Activated T-helper 2 cell treated with anti-CD3 and anti-CD28 coated beads, Interferon-gamma antibody, Interleukin-2, Interleukin-4, amounts not matched to agents 10 μg/mL and 5 μg/mL and 100 μg/mL, durations not matched to agents 14 hours and 24 hours and 36 hours (primary cell): ENCODE measurements at regions not wholly inside any gene's neighbourhood (a gene's known extent, or its start where the extent isn't known, plus 50 kb on each side); places are given as distances from the start of the nearest gene placed in this dataset.

ENCODE experiments used
- DNase-seq: peaks from one replicate; pipeline ENCODE4 v3.0.0; 2021; ENCODE audit warnings: low spot score
- H3K27ac Mint-ChIP-seq: one replicate; pipeline ENCODE4 v1.8.0; 2021; ENCODE audit warnings: mixed read lengths
- H3K27me3 Mint-ChIP-seq: one replicate; pipeline ENCODE4 v1.8.0; 2021; ENCODE audit warnings: low read depth, mixed read lengths
- H3K36me3 Mint-ChIP-seq: one replicate; pipeline ENCODE4 v1.8.0; 2021; ENCODE audit warnings: low read depth, mixed read lengths
- H3K4me1 Mint-ChIP-seq: one replicate; pipeline ENCODE4 v1.8.0; 2021; ENCODE audit warnings: low read depth, mixed read lengths
- H3K4me3 Mint-ChIP-seq: one replicate; pipeline ENCODE4 v1.8.0; 2021; ENCODE audit warnings: low read depth, mild to moderate bottlenecking, moderate library complexity, mixed read lengths
- H3K9me3 Mint-ChIP-seq: one replicate; pipeline ENCODE4 v1.8.0; 2021; ENCODE audit warnings: mixed read lengths
- intact Hi-C: fragments of 100-400 bp; cut with micrococcal nuclease; formaldehyde crosslinking; loops from one replicate; pipeline ENCODE4 v1.15.1; 2023

GRCh38 chrX:39855748-39856129 is 242.0 kb downstream of the BCOR start:
- Mint-ChIP-seq H3K36me3 (peaks cover 14% of the 10 kb centered on the region), H3K9me3 (no peaks in the 10 kb centered on the region), H3K4me1 (peaks cover 63% of the 10 kb centered on the region), H3K27me3 (no peaks in the 10 kb centered on the region), H3K27ac (peak overlapping the region; percentile 99), H3K4me3 (peak overlapping the region; percentile 84)
- peak; percentile 68 for DNase-seq
- intact Hi-C loops, result loop anchor here (1.0 to 10.0 kb wide), 14 partner anchors 15 to 1043 kb away; partner anchors contain the start of gene BCOR

GRCh38 chrX:39856472-39857121 is 241.2 kb downstream of the BCOR start:
- intact Hi-C loops, result loop anchor here (2.0 to 10.0 kb wide), 7 partner anchors 46 to 1044 kb away; partner anchors contain the start of gene BCOR
- peaks cover 11% of the 10 kb centered on the region for H3K36me3 Mint-ChIP-seq
- H3K27me3 Mint-ChIP-seq, result no peaks in the 10 kb centered on the region
- peak overlapping the region; percentile 62 for H3K27ac Mint-ChIP-seq
- DNase-seq, result no peak
- H3K4me3 Mint-ChIP-seq, result no peak overlapping the region
- peaks cover 62% of the 10 kb centered on the region for H3K4me1 Mint-ChIP-seq
- no peaks in the 10 kb centered on the region for H3K9me3 Mint-ChIP-seq

GRCh38 chrX:39857780-39858179 is 240.0 kb downstream of the BCOR start:
- Mint-ChIP-seq H3K4me1 (peaks cover 57% of the 10 kb centered on the region), H3K4me3 (no peak overlapping the region), H3K27ac (peak overlapping the region; percentile 67), H3K36me3 (peaks cover under 1% of the 10 kb centered on the region), H3K27me3 (no peaks in the 10 kb centered on the region), H3K9me3 (no peaks in the 10 kb centered on the region)
- DNase-seq, result no peak
- intact Hi-C loops, result loop anchor here (2.0 to 10.0 kb wide), 7 partner anchors 45 to 1045 kb away; partner anchors contain the start of gene BCOR

- Mint-ChIP-seq H3K27ac (peak overlapping the region; percentile 99), H3K27me3 (no peaks in the 10 kb centered on the region), H3K9me3 (no peaks in the 10 kb centered on the region), H3K4me3 (peak overlapping the region; percentile 45), H3K36me3 (no peaks in the 10 kb centered on the region), H3K4me1 (peaks cover 43% of the 10 kb centered on the region)
- DNase-seq, result peak; percentile 81
- intact Hi-C loops, result loop anchor here (1.0 to 10.0 kb wide), 10 partner anchors 10 to 1048 kb away; partner anchors contain the start of gene BCOR
These were observed 237.5 kb downstream of the BCOR start for GRCh38 chrX:39859991-39860861.

GRCh38 chrX:39862963-39863362 is 234.8 kb downstream of the BCOR start:
- Mint-ChIP-seq H3K27ac (no peak overlapping the region), H3K36me3 (no peaks in the 10 kb centered on the region), H3K9me3 (no peaks in the 10 kb centered on the region), H3K27me3 (no peaks in the 10 kb centered on the region), H3K4me1 (peaks cover 34% of the 10 kb centered on the region), H3K4me3 (no peak overlapping the region)
- intact Hi-C loops, result no loop called here
- DNase-seq, result no peak

- intact Hi-C loops, result no loop called here
- H3K4me1 Mint-ChIP-seq, result peaks cover 37% of the 10 kb centered on the region
- H3K9me3 Mint-ChIP-seq, result no peaks in the 10 kb centered on the region
- DNase-seq, result no peak
- no peak overlapping the region for H3K27ac Mint-ChIP-seq
- H3K36me3 Mint-ChIP-seq, result peaks cover 6% of the 10 kb centered on the region
- H3K27me3 Mint-ChIP-seq, result no peaks in the 10 kb centered on the region
- no peak overlapping the region for H3K4me3 Mint-ChIP-seq
These were observed 231.5 kb downstream of the BCOR start for GRCh38 chrX:39866229-39866628.

GRCh38 chrX:39869846-39870601 is 227.7 kb downstream of the BCOR start:
- H3K4me1 Mint-ChIP-seq, result peaks cover 45% of the 10 kb centered on the region
- peak; percentile 66 for DNase-seq
- H3K36me3 Mint-ChIP-seq, result peaks cover 11% of the 10 kb centered on the region
- H3K4me3 Mint-ChIP-seq, result no peak overlapping the region
- H3K9me3 Mint-ChIP-seq, result peaks cover 3% of the 10 kb centered on the region
- H3K27me3 Mint-ChIP-seq, result no peaks in the 10 kb centered on the region
- intact Hi-C loops, result loop anchor here (1.0 to 5.0 kb wide), 7 partner anchors 10 to 302 kb away; partner anchors contain the start of gene BCOR
- peak overlapping the region; percentile 78 for H3K27ac Mint-ChIP-seq

GRCh38 chrX:39871648-39872047 is 226.1 kb downstream of the BCOR start:
- no peaks in the 10 kb centered on the region for H3K27me3 Mint-ChIP-seq
- H3K4me1 Mint-ChIP-seq, result peaks cover 43% of the 10 kb centered on the region
- H3K9me3 Mint-ChIP-seq, result peaks cover 3% of the 10 kb centered on the region
- DNase-seq, result no peak
- peaks cover 11% of the 10 kb centered on the region for H3K36me3 Mint-ChIP-seq
- intact Hi-C loops, result loop anchor here (5.0 kb wide), 4 partner anchors 54 to 301 kb away; partner anchors contain the start of gene BCOR
- H3K4me3 Mint-ChIP-seq, result no peak overlapping the region
- H3K27ac Mint-ChIP-seq, result peak overlapping the region; percentile 33

- H3K27me3 Mint-ChIP-seq, result no peaks in the 10 kb centered on the region
- no peak overlapping the region for H3K4me3 Mint-ChIP-seq
- H3K4me1 Mint-ChIP-seq, result peaks cover 40% of the 10 kb centered on the region
- DNase-seq, result no peak
- peaks cover 11% of the 10 kb centered on the region for H3K36me3 Mint-ChIP-seq
- intact Hi-C loops, result loop anchor here (5.0 kb wide), 4 partner anchors 56 to 299 kb away; partner anchors contain the start of gene BCOR
- H3K27ac Mint-ChIP-seq, result no peak overlapping the region
- H3K9me3 Mint-ChIP-seq, result peaks cover 3% of the 10 kb centered on the region
These were observed 224.6 kb downstream of the BCOR start for GRCh38 chrX:39873117-39873516.

- intact Hi-C loops, result loop anchor here (1.0 to 5.0 kb wide), 8 partner anchors 9 to 298 kb away; partner anchors contain the start of gene BCOR
- H3K27me3 Mint-ChIP-seq, result no peaks in the 10 kb centered on the region
These were observed 223.4 kb downstream of the BCOR start for GRCh38 chrX:39874202-39874816.

GRCh38 chrX:39875834-39876628 is 221.7 kb downstream of the BCOR start:
- intact Hi-C loops, result no loop called here
- DNase-seq, result no peak
- Mint-ChIP-seq H3K27me3 (no peaks in the 10 kb centered on the region), H3K9me3 (peaks cover 3% of the 10 kb centered on the region), H3K36me3 (peaks cover 4% of the 10 kb centered on the region), H3K4me1 (peaks cover 21% of the 10 kb centered on the region), H3K27ac (no peak overlapping the region), H3K4me3 (no peak overlapping the region)

More at GRCh38 chrX:39874202-39874816, 223.4 kb downstream of the BCOR start:
- H3K27ac Mint-ChIP-seq, result peak overlapping the region; percentile 89
- peaks cover 3% of the 10 kb centered on the region for H3K9me3 Mint-ChIP-seq
- peaks cover 8% of the 10 kb centered on the region for H3K36me3 Mint-ChIP-seq
- DNase-seq, result peak; percentile 64
- peaks cover 31% of the 10 kb centered on the region for H3K4me1 Mint-ChIP-seq
- H3K4me3 Mint-ChIP-seq, result peak overlapping the region; percentile 7
